ENCODE measurements at regions not wholly inside any gene's neighbourhood (a gene's known extent, or its start where the extent isn't known, plus 50 kb on each side); places are given as distances from the start of the nearest gene placed in this dataset.
A peak's percentile ranks its signal among the peaks of the same experiment; 100 is the strongest.

- DNase-seq: no peak
Measured at GRCh38 chr4:144304025-144304424, 163.5 kb upstream of the GYPA start.

GRCh38 chr4:144310535-144310934 is 170.0 kb upstream of the GYPA start:
- DNase-seq: no peak

- no peak for DNase-seq
Measured at GRCh38 chr4:144313370-144313769, 172.9 kb upstream of the GYPA start.

GRCh38 chr4:144316869-144317268 is 176.4 kb upstream of the GYPA start:
- DNase-seq: no peak

- DNase-seq: no peak
Measured at GRCh38 chr4:144318797-144319196, 178.3 kb upstream of the GYPA start.

GRCh38 chr4:144336633-144337032 is 196.1 kb upstream of the GYPA start:
- DNase-seq: no peak

GRCh38 chr4:144338148-144338547 is 197.6 kb upstream of the GYPA start:
- no peak for DNase-seq

GRCh38 chr4:144338834-144339233 is 198.3 kb upstream of the GYPA start:
- no peak for DNase-seq

GRCh38 chr4:144340931-144341330 is 200.4 kb upstream of the GYPA start:
- no peak for DNase-seq

- DNase-seq: no peak
Measured at GRCh38 chr4:144342949-144343760, 202.6 kb upstream of the GYPA start.

GRCh38 chr4:144347121-144347520 is 206.6 kb upstream of the GYPA start:
- DNase-seq: peak in 1 of 2 donors; percentile 46

GRCh38 chr4:144350706-144351105 is 210.2 kb upstream of the GYPA start:
- DNase-seq: no peak

GRCh38 chr4:144351306-144351705 is 210.8 kb upstream of the GYPA start:
- no peak for DNase-seq

- no peak for DNase-seq
Measured at GRCh38 chr4:144353292-144353691, 212.8 kb upstream of the GYPA start.

GRCh38 chr4:144355811-144356757 is 215.6 kb upstream of the GYPA start:
- DNase-seq: no peak

- no peak for DNase-seq
Measured at GRCh38 chr4:144356941-144357381, 216.4 kb upstream of the GYPA start.

- no peak for DNase-seq
Measured at GRCh38 chr4:144357975-144358374, 217.5 kb upstream of the GYPA start.

GRCh38 chr4:144360146-144360793 is 219.8 kb upstream of the GYPA start:
- DNase-seq: no peak

- no peak for DNase-seq
Measured at GRCh38 chr4:144362366-144362765, 221.8 kb upstream of the GYPA start.

- DNase-seq: no peak
Measured at GRCh38 chr4:144363890-144364289, 223.4 kb upstream of the GYPA start.

GRCh38 chr4:144366425-144366824 is 225.9 kb upstream of the GYPA start:
- no peak for DNase-seq

GRCh38 chr4:144371485-144371884 is 231.0 kb upstream of the GYPA start:
- DNase-seq: no peak

GRCh38 chr4:144374065-144374464 is 233.5 kb upstream of the GYPA start:
- DNase-seq: no peak

Data from hippocampal formation (tissue), 2 donors.